HG03064 (cell line): ENCODE measurements at regions not wholly inside any gene's neighbourhood (a gene's known extent, or its start where the extent isn't known, plus 50 kb on each side); places are given as distances from the start of the nearest gene placed in this dataset.
"Not testable (repeated sequence)": the region's sequence is repeated elsewhere in the genome, so short reads cannot be mapped to it uniquely, and the experiment has no call there.

Experiments used
- ATAC-seq: cut with Tn5 transposase; IDR thresholded peaks from one replicate; pipeline ENCODE4 v1.9.1; 2021; ENCODE audit warnings: low read depth; ENCODE audit not compliant: unreplicated experiment

- not testable (repeated sequence) for ATAC-seq
Observed at GRCh38 chr1:14177866-14178265, 420.6 kb upstream of the KAZN start.

- no peak for ATAC-seq
Observed at GRCh38 chr1:14180738-14181137, 417.7 kb upstream of the KAZN start.

- no peak for ATAC-seq
Observed at GRCh38 chr1:14181191-14181795, 417.2 kb upstream of the KAZN start.

GRCh38 chr1:14182856-14183255 is 415.6 kb upstream of the KAZN start:
- ATAC-seq, result no peak

- ATAC-seq, result no peak
Observed at GRCh38 chr1:14183329-14183728, 415.2 kb upstream of the KAZN start.

GRCh38 chr1:14184454-14184853 is 414.0 kb upstream of the KAZN start:
- no peak for ATAC-seq

GRCh38 chr1:14189381-14189780 is 409.1 kb upstream of the KAZN start:
- no peak for ATAC-seq

- no peak for ATAC-seq
Observed at GRCh38 chr1:14190508-14190907, 408.0 kb upstream of the KAZN start.

GRCh38 chr1:14194511-14194910 is 404.0 kb upstream of the KAZN start:
- no peak for ATAC-seq

- no peak for ATAC-seq
Observed at GRCh38 chr1:14205066-14205465, 393.4 kb upstream of the KAZN start.

- no peak for ATAC-seq
Observed at GRCh38 chr1:14215151-14215550, 383.3 kb upstream of the KAZN start.

GRCh38 chr1:14217384-14217783 is 381.1 kb upstream of the KAZN start:
- ATAC-seq, result no peak

- ATAC-seq, result no peak
Observed at GRCh38 chr1:14220324-14220723, 378.2 kb upstream of the KAZN start.

GRCh38 chr1:14220811-14221210 is 377.7 kb upstream of the KAZN start:
- no peak for ATAC-seq

GRCh38 chr1:14222086-14222485 is 376.4 kb upstream of the KAZN start:
- ATAC-seq, result no peak

- ATAC-seq, result no peak
Observed at GRCh38 chr1:14228677-14229076, 369.8 kb upstream of the KAZN start.

GRCh38 chr1:14233510-14233909 is 365.0 kb upstream of the KAZN start:
- ATAC-seq, result no peak

- no peak for ATAC-seq
Observed at GRCh38 chr1:14236097-14236496, 362.4 kb upstream of the KAZN start.

GRCh38 chr1:14238472-14239307 is 359.8 kb upstream of the KAZN start:
- no peak for ATAC-seq

- ATAC-seq, result no peak
Observed at GRCh38 chr1:14240265-14240664, 358.2 kb upstream of the KAZN start.

GRCh38 chr1:14242123-14242522 is 356.4 kb upstream of the KAZN start:
- no peak for ATAC-seq

GRCh38 chr1:14242870-14243269 is 355.6 kb upstream of the KAZN start:
- no peak for ATAC-seq
